ENCODE measurements at regions not wholly inside any gene's neighbourhood (a gene's known extent, or its start where the extent isn't known, plus 50 kb on each side); places are given as distances from the start of the nearest gene placed in this dataset.
"Not testable (repeated sequence)": the region's sequence is repeated elsewhere in the genome, so short reads cannot be mapped to it uniquely, and the experiment has no call there.

- no peak for TF ChIP-seq ZNF274 (IDR thresholded peaks at IDR 0.05; ENCODE audit: low read depth, low read length)
These were observed 125.7 kb upstream of the MTPN start for GRCh38 chr7:136102881-136103280.

GRCh38 chr7:136092714-136093113 lies 115.6 kb upstream of the MTPN start:
- H3K4me3 ChIP-seq (ENCODE audit: low read length) = not testable (repeated sequence)

More at GRCh38 chr7:136102881-136103280, 125.7 kb upstream of the MTPN start:
- no peak overlapping the region for H3K4me3 ChIP-seq (ENCODE audit: low read length)

GRCh38 chr7:136087881-136088280 lies 110.7 kb upstream of the MTPN start:
- TF ChIP-seq ZNF274 (IDR thresholded peaks at IDR 0.05; ENCODE audit: low read depth, low read length) = no peak
- no peak overlapping the region for H3K4me3 ChIP-seq (ENCODE audit: low read length)

- no peak for TF ChIP-seq ZNF274 (IDR thresholded peaks at IDR 0.05; ENCODE audit: low read depth, low read length)
- no peak overlapping the region for H3K4me3 ChIP-seq (ENCODE audit: low read length)
These were observed 109.6 kb upstream of the MTPN start for GRCh38 chr7:136086712-136087111.

GRCh38 chr7:136079934-136080333 lies 102.8 kb upstream of the MTPN start:
- H3K4me3 ChIP-seq (ENCODE audit: low read length) = no peak overlapping the region
- no peak for TF ChIP-seq ZNF274 (IDR thresholded peaks at IDR 0.05; ENCODE audit: low read depth, low read length)

- H3K4me3 ChIP-seq (ENCODE audit: low read length) = no peak overlapping the region
- TF ChIP-seq ZNF274 (IDR thresholded peaks at IDR 0.05; ENCODE audit: low read depth, low read length) = no peak
These were observed 102.3 kb upstream of the MTPN start for GRCh38 chr7:136079478-136079892.

GRCh38 chr7:136079066-136079465 lies 101.9 kb upstream of the MTPN start:
- no peak overlapping the region for H3K4me3 ChIP-seq (ENCODE audit: low read length)
- no peak for TF ChIP-seq ZNF274 (IDR thresholded peaks at IDR 0.05; ENCODE audit: low read depth, low read length)

GRCh38 chr7:136078630-136079029 lies 101.5 kb upstream of the MTPN start:
- no peak for TF ChIP-seq ZNF274 (IDR thresholded peaks at IDR 0.05; ENCODE audit: low read depth, low read length)
- no peak overlapping the region for H3K4me3 ChIP-seq (ENCODE audit: low read length)

- H3K4me3 ChIP-seq (ENCODE audit: low read length) = no peak overlapping the region
- no peak for TF ChIP-seq ZNF274 (IDR thresholded peaks at IDR 0.05; ENCODE audit: low read depth, low read length)
These were observed 99.8 kb upstream of the MTPN start for GRCh38 chr7:136076954-136077353.

- no peak overlapping the region for H3K4me3 ChIP-seq (ENCODE audit: low read length)
- TF ChIP-seq ZNF274 (IDR thresholded peaks at IDR 0.05; ENCODE audit: low read depth, low read length) = no peak
These were observed 97.7 kb upstream of the MTPN start for GRCh38 chr7:136074843-136075242.

GRCh38 chr7:136072447-136072846 lies 95.3 kb upstream of the MTPN start:
- TF ChIP-seq ZNF274 (IDR thresholded peaks at IDR 0.05; ENCODE audit: low read depth, low read length) = no peak
- no peak overlapping the region for H3K4me3 ChIP-seq (ENCODE audit: low read length)

- no peak overlapping the region for H3K4me3 ChIP-seq (ENCODE audit: low read length)
- TF ChIP-seq ZNF274 (IDR thresholded peaks at IDR 0.05; ENCODE audit: low read depth, low read length) = no peak
These were observed 93.8 kb upstream of the MTPN start for GRCh38 chr7:136070736-136071505.

- no peak overlapping the region for H3K4me3 ChIP-seq (ENCODE audit: low read length)
- no peak for TF ChIP-seq ZNF274 (IDR thresholded peaks at IDR 0.05; ENCODE audit: low read depth, low read length)
These were observed 92.8 kb upstream of the MTPN start for GRCh38 chr7:136069840-136070529.

- no peak for TF ChIP-seq ZNF274 (IDR thresholded peaks at IDR 0.05; ENCODE audit: low read depth, low read length)
- H3K4me3 ChIP-seq (ENCODE audit: low read length) = no peak overlapping the region
These were observed 90.1 kb upstream of the MTPN start for GRCh38 chr7:136067277-136067676.
